Small intestine (tissue), 7 donors: ENCODE measurements at regions not wholly inside any gene's neighbourhood (a gene's known extent, or its start where the extent isn't known, plus 50 kb on each side); places are given as distances from the start of the nearest gene placed in this dataset.
"Not testable (repeated sequence)": the region's sequence is repeated elsewhere in the genome, so short reads cannot be mapped to it uniquely, and the experiment has no call there.

Experiments used
- DNase-seq, 2 donors: peaks; one replicate each; pipeline versions ENCODE4 v3.0.0 to v3.0.0-alpha.2; 2013
- FAIRE-seq: peaks from 2 replicates; lab custom pipeline; 2012; peaks lifted over from hg19 to GRCh38; lab: Jason Lieb, UNC
- H3K27ac ChIP-seq, 3 donors: one replicate each; pipeline ENCODE4 v1.5.1; 2013; ENCODE audit warnings: low read length in 2 of 3, mild to moderate bottlenecking in 2 of 3, control low read depth in 1 of 3, inconsistent platforms in 1 of 3, low read depth in 1 of 3, moderate library complexity in 1 of 3
- H3K27me3 ChIP-seq, 3 donors: one replicate each; pipeline ENCODE4 v1.6.1; 2013; ENCODE audit warnings: low read length in 3 of 3, inconsistent platforms in 1 of 3; ENCODE audit not compliant: control insufficient read depth in 3 of 3, insufficient read depth in 3 of 3
- H3K36me3 ChIP-seq, 3 donors: one replicate each; pipeline ENCODE4 v1.6.1; 2013; ENCODE audit warnings: low read length in 3 of 3, inconsistent platforms in 1 of 3, low read depth in 1 of 3, mild to moderate bottlenecking in 1 of 3, moderate library complexity in 1 of 3; ENCODE audit not compliant: control insufficient read depth in 3 of 3, insufficient read depth in 2 of 3
- H3K4me1 ChIP-seq, 3 donors: one replicate each; pipeline ENCODE4 v1.6.1; 2013; ENCODE audit warnings: low read length in 2 of 3, inconsistent platforms in 1 of 3, low read depth in 1 of 3, mild to moderate bottlenecking in 1 of 3, moderate library complexity in 1 of 3; ENCODE audit not compliant: control insufficient read depth in 3 of 3, insufficient read depth in 2 of 3
- H3K4me3 ChIP-seq, 3 donors: one replicate each; pipeline ENCODE4 v1.5.1; 2013; ENCODE audit warnings: low read length in 3 of 3, control low read depth in 1 of 3, inconsistent platforms in 1 of 3, low read depth in 1 of 3, mild to moderate bottlenecking in 1 of 3, moderate library complexity in 1 of 3
- H3K9me3 ChIP-seq, 2 donors: one replicate each; pipeline ENCODE4 v1.6.1; 2013; ENCODE audit warnings: low read depth in 1 of 2, low read length in 1 of 2; ENCODE audit not compliant: control insufficient read depth in 2 of 2, insufficient read depth in 1 of 2
- WGBS, 3 donors: extraction: QIAGEN DNeasy Blood & Tissue Kit; methylation state at CpG; one replicate each; pipeline ENCODE4 v1.1.7; 2013; 5-methylcytosine and 5-hydroxymethylcytosine counted together
- donor health status: healthy with polysubstance abuse.
- donor health status: control.
- donor health status: control.
- donor health status: Bipolar disorder and iron deficiency.
- donor health status: healthy.

GRCh38 chr3:17865631-17866030 is 123.2 kb upstream of the TBC1D5 start:
- no peak for DNase-seq
- Histone ChIP-seq H3K4me1 (no peaks in the 10 kb centered on the region), H3K4me3 (no peak overlapping the region), H3K36me3 (no peaks in the 10 kb centered on the region), H3K9me3 (no peaks in the 10 kb centered on the region), H3K27ac (no peak overlapping the region), H3K27me3 (no peaks in the 10 kb centered on the region)
- 78 to 80% (median 79%) methylated on average over 3 of the region's 3 CpGs for WGBS, 3 donors
- FAIRE-seq = no peak

DNA sequence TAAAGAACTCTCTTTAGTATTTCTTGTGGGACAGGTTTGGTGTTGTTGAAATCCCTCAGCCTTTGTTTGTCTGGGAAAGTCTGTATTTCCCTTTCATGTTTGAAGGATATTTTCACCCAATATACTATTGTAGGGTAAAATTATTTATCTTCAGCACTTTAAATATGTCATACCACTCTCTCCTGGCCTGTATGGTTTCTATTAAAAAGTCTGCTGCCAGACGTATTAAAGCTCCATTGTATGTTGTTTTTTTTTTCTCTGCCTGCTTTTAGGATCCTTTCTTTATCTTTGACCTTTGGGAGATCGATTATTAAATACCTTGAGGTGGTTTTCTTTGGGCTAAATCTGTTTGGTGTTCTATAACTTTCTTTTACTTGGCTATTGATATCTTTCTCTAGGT is 119.0 kb upstream of the TBC1D5 start:
- FAIRE-seq = no peak
- H3K36me3 ChIP-seq = no peaks in the 10 kb centered on the region
- H3K4me1 ChIP-seq = no peaks in the 10 kb centered on the region
- no peaks in the 10 kb centered on the region for H3K9me3 ChIP-seq
- DNase-seq = no peak
- WGBS, 3 donors = 52 to 71% (median 53%) methylated on average over 2 of the region's 2 CpGs
- no peak overlapping the region for H3K27ac ChIP-seq
- no peak overlapping the region for H3K4me3 ChIP-seq
- H3K27me3 ChIP-seq = no peaks in the 10 kb centered on the region

GRCh38 chr3:17860840-17861471 is 118.5 kb upstream of the TBC1D5 start:
- not testable (repeated sequence) for H3K27me3 ChIP-seq, H3K9me3 ChIP-seq, DNase-seq, FAIRE-seq, H3K4me3 ChIP-seq, H3K36me3 ChIP-seq, H3K4me1 ChIP-seq, H3K27ac ChIP-seq
- WGBS, 3 donors = 87 to 94% (median 91%) methylated on average over 25 to 35 of the region's 35 CpGs

GRCh38 chr3:17852217-17852616 is 109.8 kb upstream of the TBC1D5 start:
- Histone ChIP-seq H3K9me3 (no peaks in the 10 kb centered on the region), H3K36me3 (no peaks in the 10 kb centered on the region), H3K27me3 (no peaks in the 10 kb centered on the region), H3K4me1 (no peaks in the 10 kb centered on the region), H3K4me3 (no peak overlapping the region), H3K27ac (no peak overlapping the region)
- FAIRE-seq (no peak), DNase-seq (no peak)
- 85 to 100% (median 100%) methylated on average over 1 of the region's 1 CpG for WGBS, 3 donors

- Histone ChIP-seq H3K4me1 (no peaks in the 10 kb centered on the region), H3K27me3 (no peaks in the 10 kb centered on the region), H3K4me3 (no peak overlapping the region), H3K36me3 (no peaks in the 10 kb centered on the region), H3K27ac (no peak overlapping the region), H3K9me3 (no peaks in the 10 kb centered on the region)
- DNase-seq = no peak
- no peak for FAIRE-seq
Measured at GRCh38 chr3:17850448-17850847, 108.0 kb upstream of the TBC1D5 start.

DNA sequence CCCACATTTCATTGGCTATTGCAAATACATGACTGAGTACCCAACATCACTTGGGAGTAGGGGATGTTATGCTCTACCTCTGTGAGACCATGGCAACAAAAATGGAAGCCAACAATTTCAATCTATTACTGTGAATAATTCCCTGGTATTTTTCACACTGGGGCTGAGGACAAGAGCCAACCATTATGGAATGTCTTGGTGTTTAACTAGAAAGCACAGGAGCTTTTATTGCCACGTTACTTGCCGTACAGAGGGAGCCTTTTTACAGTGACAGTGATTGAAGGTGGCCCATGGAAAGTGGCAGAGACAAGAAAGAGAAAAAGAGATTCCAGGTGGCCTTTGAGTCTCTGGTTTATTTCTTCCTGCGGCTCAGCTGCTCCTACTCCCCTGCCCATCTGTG is 105.7 kb upstream of the TBC1D5 start:
- no peak overlapping the region for H3K27ac ChIP-seq
- no peaks in the 10 kb centered on the region for H3K4me1 ChIP-seq
- H3K4me3 ChIP-seq = no peak overlapping the region
- no peaks in the 10 kb centered on the region for H3K36me3 ChIP-seq
- no peaks in the 10 kb centered on the region for H3K9me3 ChIP-seq
- FAIRE-seq (no peak), DNase-seq (no peak)
- H3K27me3 ChIP-seq = no peaks in the 10 kb centered on the region
- WGBS, 3 donors = 82 to 87% (median 86%) methylated on average over 3 of the region's 3 CpGs

DNA sequence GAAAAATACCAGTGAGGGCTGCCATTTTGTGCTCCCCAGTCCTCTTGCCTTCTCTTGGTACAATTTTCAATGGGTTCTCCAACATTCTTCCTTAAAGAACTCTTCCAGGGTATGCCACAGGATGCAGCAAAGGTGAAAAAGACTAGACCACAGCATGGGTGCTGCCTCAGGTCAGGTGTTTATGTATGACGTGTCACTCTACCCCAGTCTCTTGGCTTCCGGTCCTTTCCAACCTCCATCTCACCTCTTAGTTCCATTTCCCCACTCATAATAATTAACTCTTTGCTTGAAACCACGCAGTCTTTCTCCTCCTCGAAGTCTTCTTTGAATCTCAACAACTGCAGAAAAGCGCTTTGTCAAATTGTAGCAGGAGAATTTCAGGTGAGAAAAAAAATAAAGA is 104.7 kb upstream of the TBC1D5 start:
- H3K9me3 ChIP-seq = no peaks in the 10 kb centered on the region
- no peaks in the 10 kb centered on the region for H3K27me3 ChIP-seq
- FAIRE-seq (no peak), DNase-seq (no peak)
- H3K27ac ChIP-seq = no peak overlapping the region
- no peaks in the 10 kb centered on the region for H3K4me1 ChIP-seq
- no peaks in the 10 kb centered on the region for H3K36me3 ChIP-seq
- H3K4me3 ChIP-seq = no peak overlapping the region
- WGBS, 3 donors = 84 to 92% (median 89%) methylated on average over 5 of the region's 5 CpGs

- Histone ChIP-seq H3K27ac (no peak overlapping the region), H3K9me3 (no peaks in the 10 kb centered on the region), H3K4me3 (no peak overlapping the region), H3K4me1 (no peaks in the 10 kb centered on the region), H3K27me3 (no peaks in the 10 kb centered on the region), H3K36me3 (no peaks in the 10 kb centered on the region)
- DNase-seq = no peak
- no peak for FAIRE-seq
- WGBS, 3 donors = 49 to 83% (median 79%) methylated on average over 4 of the region's 4 CpGs
Measured at GRCh38 chr3:17846466-17846865, 104.0 kb upstream of the TBC1D5 start.
